Hepatocyte (in vitro differentiated cells): ENCODE measurements at regions not wholly inside any gene's neighbourhood (a gene's known extent, or its start where the extent isn't known, plus 50 kb on each side); places are given as distances from the start of the nearest gene placed in this dataset.

Source experiments
- CTCF ChIP-seq: fragments of 200-600 bp; sonication (generic); IDR thresholded peaks from 2 replicates; pipeline ENCODE4 v1.5.1; 2016; ENCODE audit warnings: antibody characterized with exemption, mild to moderate bottlenecking; ENCODE audit not compliant: poor library complexity
- EZH2 ChIP-seq: fragments of 200-600 bp; sonication (generic); IDR thresholded peaks from 2 replicates; pipeline ENCODE4 v1.6.1; 2016; ENCODE audit warnings: antibody characterized with exemption, mild to moderate bottlenecking, borderline replicate concordance

DNA sequence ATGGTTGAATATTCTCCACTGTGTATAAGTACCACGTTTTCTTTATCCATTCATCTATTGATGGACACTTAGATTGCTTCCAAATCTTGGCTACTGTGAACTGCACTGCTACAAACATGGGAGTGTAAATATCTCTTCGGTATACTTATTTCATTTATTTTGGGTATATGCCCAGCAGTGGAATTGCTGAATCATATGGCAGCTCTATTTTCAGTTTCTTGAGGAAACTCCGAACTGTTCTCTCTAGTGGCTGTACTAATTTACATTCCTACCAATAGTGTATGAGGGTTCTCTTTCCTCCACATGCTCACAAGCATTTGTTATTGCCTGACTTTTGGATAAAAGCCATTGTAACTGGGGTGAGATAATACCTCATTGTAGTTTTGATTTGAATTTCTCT is 623.1 kb upstream of the LRFN5 start:
- TF ChIP-seq CTCF (no peak), EZH2 (no peak)
